Adrenal gland (tissue), 9 donors: ENCODE measurements at regions not wholly inside any gene's neighbourhood (a gene's known extent, or its start where the extent isn't known, plus 50 kb on each side); places are given as distances from the start of the nearest gene placed in this dataset.

Experiments
- DNase-seq, 7 donors: peaks; one replicate each; pipeline ENCODE4 v3.0.0-alpha.2; 2019 to 2020
- H3K27ac ChIP-seq, 5 donors: fragments of 200-600 bp; sonication (generic) in 4 of 5; 1 replicate in 3 of 5; 2 replicates in 2 of 5; pipeline versions ENCODE4 v1.5.1 to v1.8.0; 2016 to 2020; ENCODE audit warnings: mild to moderate bottlenecking in 1 of 5
- H3K27me3 ChIP-seq: fragments of 200-600 bp; 2 replicates; pipeline ENCODE4 v1.8.0; 2021
- H3K36me3 ChIP-seq, 2 donors: fragments of 200-600 bp; replicated peaks in 1 of 2; 1 replicate in 1 of 2; 2 replicates in 1 of 2; pipeline versions ENCODE4 v1.5.1 to v1.8.0; 2018 to 2022
- H3K4me1 ChIP-seq, 2 donors: fragments of 200-600 bp; replicated peaks in 1 of 2; 1 replicate in 1 of 2; 2 replicates in 1 of 2; pipeline versions ENCODE4 v1.5.1 to v1.8.0; 2018 to 2021
- H3K4me3 ChIP-seq, 4 donors: fragments of 200-600 bp; sonication (generic) in 3 of 4; one replicate each; pipeline ENCODE4 v1.5.1; 2016 to 2018
- H3K9me3 ChIP-seq, 3 donors: fragments of 200-600 bp; sonication (generic) in 1 of 3; replicated peaks in 1 of 3; 1 replicate in 2 of 3; 2 replicates in 1 of 3; pipeline versions ENCODE4 v1.5.1 to v1.8.0; 2016 to 2021
- POLR2A ChIP-seq, 2 donors: fragments of 450-650 bp; IDR thresholded peaks; one replicate each; pipeline ENCODE4 v1.6.1; 2017; ENCODE audit warnings: antibody characterized with exemption in 2 of 2, mild to moderate bottlenecking in 2 of 2, moderate library complexity in 1 of 2
- WGBS, 4 donors: extraction: QIAGEN DNeasy Blood & Tissue Kit in 2 of 4; methylation state at CpG; one replicate each; pipeline versions ENCODE4 v1.1.5 to v1.1.7; 2013 to 2017; 5-methylcytosine and 5-hydroxymethylcytosine counted together
- intact Hi-C, 2 donors: fragments of 100-400 bp; cut with DNase I; formaldehyde crosslinking; loops; one replicate each; pipeline versions ENCODE4 v1.14.1 to v1.15.0; 2022 to 2023
- TF ChIP-seq, protein P1 (sequence below), 6 experiments: fragments of 450-650 bp in 4 of 6; fragments of 200-600 bp in 2 of 6; sonication (generic) in 1 of 6; IDR thresholded peaks; 1 replicate in 5 of 6; 2 replicates in 1 of 6; pipeline versions ENCODE4 v1.5.1 to v1.8.0; 2016 to 2021; ENCODE audit warnings: antibody characterized with exemption in 6 of 6, mild to moderate bottlenecking in 2 of 6, moderate library complexity in 1 of 6
- donor health status: healthy with polysubstance abuse.
- donor health status: Bipolar disorder and iron deficiency.
- donor health status: DM: yes; HTN: yes; CAD: no.
- donor health status: DM: no; HTN: no; CAD: no.
- donor health status: DM: no; HTN: no; CAD: no.

DNA sequence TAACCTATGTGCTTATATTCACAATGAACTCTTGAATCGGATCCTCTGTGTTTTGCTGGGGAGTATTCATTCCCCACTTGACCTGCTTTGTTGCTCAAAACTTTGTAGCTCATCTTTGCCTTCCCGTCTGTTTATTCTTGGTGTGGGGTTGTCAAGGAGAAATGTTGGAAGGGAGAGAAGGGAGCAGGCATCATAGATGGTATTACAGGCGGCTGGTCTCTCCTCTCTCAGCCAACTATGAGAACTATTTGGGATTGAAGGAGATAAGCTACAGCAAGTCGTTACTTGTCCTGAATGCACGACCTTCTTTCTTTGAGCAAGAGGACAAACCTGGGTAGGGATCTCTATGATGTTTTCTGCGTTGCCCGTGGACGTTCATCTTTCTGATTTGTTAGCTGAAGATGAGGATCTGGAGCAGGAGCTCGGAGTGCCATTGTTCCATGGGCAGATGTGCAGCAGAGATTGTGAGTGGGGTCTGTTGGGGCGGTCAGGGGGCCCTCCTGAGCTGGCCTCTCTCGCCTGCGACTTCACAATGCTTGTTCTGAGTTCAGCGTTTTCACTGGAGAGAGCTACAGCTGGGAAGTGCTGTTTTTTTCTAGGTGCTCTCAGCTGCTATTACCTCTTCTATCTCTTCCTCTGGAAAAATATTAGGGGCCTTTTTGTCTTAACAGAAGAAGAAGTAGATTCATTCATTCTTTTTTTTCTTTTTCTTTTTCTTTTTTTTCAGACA is 126.9 kb upstream of the KLF6 start:
- no peaks in the 10 kb centered on the region for H3K9me3 ChIP-seq
- TF ChIP-seq, protein P1, sequence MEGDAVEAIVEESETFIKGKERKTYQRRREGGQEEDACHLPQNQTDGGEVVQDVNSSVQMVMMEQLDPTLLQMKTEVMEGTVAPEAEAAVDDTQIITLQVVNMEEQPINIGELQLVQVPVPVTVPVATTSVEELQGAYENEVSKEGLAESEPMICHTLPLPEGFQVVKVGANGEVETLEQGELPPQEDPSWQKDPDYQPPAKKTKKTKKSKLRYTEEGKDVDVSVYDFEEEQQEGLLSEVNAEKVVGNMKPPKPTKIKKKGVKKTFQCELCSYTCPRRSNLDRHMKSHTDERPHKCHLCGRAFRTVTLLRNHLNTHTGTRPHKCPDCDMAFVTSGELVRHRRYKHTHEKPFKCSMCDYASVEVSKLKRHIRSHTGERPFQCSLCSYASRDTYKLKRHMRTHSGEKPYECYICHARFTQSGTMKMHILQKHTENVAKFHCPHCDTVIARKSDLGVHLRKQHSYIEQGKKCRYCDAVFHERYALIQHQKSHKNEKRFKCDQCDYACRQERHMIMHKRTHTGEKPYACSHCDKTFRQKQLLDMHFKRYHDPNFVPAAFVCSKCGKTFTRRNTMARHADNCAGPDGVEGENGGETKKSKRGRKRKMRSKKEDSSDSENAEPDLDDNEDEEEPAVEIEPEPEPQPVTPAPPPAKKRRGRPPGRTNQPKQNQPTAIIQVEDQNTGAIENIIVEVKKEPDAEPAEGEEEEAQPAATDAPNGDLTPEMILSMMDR (IDR thresholded peaks at IDR 0.05): no peak
- TF ChIP-seq POLR2A (IDR thresholded peaks at IDR 0.05): no peak
- no peak overlapping the region for H3K27ac ChIP-seq
- no peaks in the 10 kb centered on the region for H3K36me3 ChIP-seq
- WGBS, 4 donors: 66 to 74% (median 71%) methylated on average over 13 of the region's 13 CpGs
- no peaks in the 10 kb centered on the region for H3K27me3 ChIP-seq
- DNase-seq: no peak
- H3K4me3 ChIP-seq: no peak overlapping the region
- H3K4me1 ChIP-seq: no peaks in the 10 kb centered on the region
- intact Hi-C loops: no loop called here

DNA sequence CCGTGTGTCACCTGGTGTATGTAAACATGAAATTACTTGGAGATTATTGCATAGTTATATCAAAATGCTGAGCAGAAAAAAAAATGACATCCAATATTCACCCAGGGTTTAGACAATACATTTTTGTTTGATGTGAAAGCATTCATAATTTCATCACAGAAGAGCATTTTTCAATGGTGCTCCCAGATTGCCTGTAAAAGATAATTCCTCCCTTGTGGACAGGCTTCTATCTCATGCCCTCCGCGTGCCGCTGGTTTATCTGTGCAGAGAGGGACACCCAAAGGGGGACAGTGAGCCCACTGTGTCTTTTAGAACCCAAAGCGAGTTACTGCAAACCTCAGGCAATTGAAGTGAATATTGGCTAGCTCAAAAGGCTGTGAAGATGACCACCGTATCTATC is 126.2 kb upstream of the KLF6 start:
- H3K4me3 ChIP-seq: no peak overlapping the region
- no peaks in the 10 kb centered on the region for H3K27me3 ChIP-seq
- TF ChIP-seq POLR2A (IDR thresholded peaks at IDR 0.05): no peak
- TF ChIP-seq, protein P1 (IDR thresholded peaks at IDR 0.05): no peak
- H3K27ac ChIP-seq: no peak overlapping the region
- DNase-seq: no peak
- intact Hi-C loops: no loop called here
- H3K4me1 ChIP-seq: no peaks in the 10 kb centered on the region
- H3K9me3 ChIP-seq: no peaks in the 10 kb centered on the region
- H3K36me3 ChIP-seq: no peaks in the 10 kb centered on the region
- WGBS, 4 donors: 85 to 89% (median 86%) methylated on average over 6 of the region's 6 CpGs

DNA sequence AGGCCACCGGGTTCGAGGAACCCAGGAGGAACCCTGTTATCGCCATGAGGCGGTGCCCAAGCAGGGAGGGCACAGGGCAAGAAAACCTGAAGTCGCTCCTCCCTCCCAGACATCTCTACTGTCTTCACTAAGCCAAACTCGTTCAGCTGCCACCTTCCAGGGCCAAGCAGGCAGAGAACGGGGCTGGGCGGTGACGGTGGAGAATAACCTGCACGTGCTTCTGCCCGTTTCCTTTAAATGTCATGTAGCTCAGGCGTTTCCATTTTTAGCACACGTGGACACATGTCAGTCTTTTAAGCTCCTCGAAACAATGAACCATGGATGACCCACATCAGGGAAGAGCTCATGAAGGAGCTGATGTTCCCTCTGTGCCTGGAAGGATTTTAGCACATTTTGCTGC is 124.3 kb upstream of the KLF6 start:
- Histone ChIP-seq H3K4me3 (no peak overlapping the region), H3K36me3 (no peaks in the 10 kb centered on the region), H3K9me3 (no peaks in the 10 kb centered on the region), H3K4me1 (no peaks in the 10 kb centered on the region), H3K27ac (no peak overlapping the region), H3K27me3 (no peaks in the 10 kb centered on the region)
- DNase-seq: no peak
- TF ChIP-seq, protein P1 (IDR thresholded peaks at IDR 0.05): no peak
- no peak for TF ChIP-seq POLR2A (IDR thresholded peaks at IDR 0.05)
- intact Hi-C loops: no loop called here
- WGBS, 4 donors: 91 to 94% (median 92%) methylated on average over 14 of the region's 14 CpGs

DNA sequence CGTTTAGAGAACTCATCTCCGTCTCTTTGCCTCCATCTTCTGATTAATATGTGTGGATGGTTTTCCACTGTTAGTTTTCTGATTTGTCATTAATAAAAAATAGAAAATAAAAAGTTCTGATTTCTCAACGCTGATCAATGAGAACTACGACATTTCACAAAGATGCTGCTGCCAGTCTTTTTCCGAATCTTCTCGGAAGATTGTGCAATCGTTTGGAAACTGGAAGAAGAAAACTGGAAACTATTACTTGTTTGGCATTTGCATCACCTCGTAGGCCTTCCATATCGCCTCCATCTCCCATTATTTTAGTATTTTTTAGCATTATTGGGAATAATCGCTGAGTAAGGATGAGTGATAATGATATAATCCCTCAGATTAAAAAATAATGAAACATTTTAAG is 123.2 kb upstream of the KLF6 start:
- no peak overlapping the region for H3K4me3 ChIP-seq
- no peaks in the 10 kb centered on the region for H3K4me1 ChIP-seq
- H3K27me3 ChIP-seq: no peaks in the 10 kb centered on the region
- intact Hi-C loops: no loop called here
- no peak for TF ChIP-seq POLR2A (IDR thresholded peaks at IDR 0.05)
- TF ChIP-seq, protein P1 (IDR thresholded peaks at IDR 0.05): no peak
- no peak overlapping the region for H3K27ac ChIP-seq
- no peak for DNase-seq
- 85 to 94% (median 92%) methylated on average over 10 of the region's 10 CpGs for WGBS, 4 donors
- H3K36me3 ChIP-seq: no peaks in the 10 kb centered on the region
- H3K9me3 ChIP-seq: no peaks in the 10 kb centered on the region
